HL-60 (cell line): ENCODE measurements at regions not wholly inside any gene's neighbourhood (a gene's known extent, or its start where the extent isn't known, plus 50 kb on each side); places are given as distances from the start of the nearest gene placed in this dataset.

Source experiments
- DNase-seq, 2 experiments: peaks; one replicate each; pipeline ENCODE4 v3.0.0-alpha.2; 2010 to 2020; ENCODE audit warnings: low read depth in 1 of 2, low spot score in 1 of 2
- H3K27ac ChIP-seq: fragments of 250-450 bp; sonication (Bioruptor Pico); replicated peaks from 2 replicates; pipeline ENCODE4 v1.5.1; 2020; ENCODE audit warnings: mild to moderate bottlenecking, moderate library complexity
- H3K27me3 ChIP-seq: fragments of 250-450 bp; sonication (Bioruptor Pico); 2 replicates; pipeline ENCODE4 v1.5.1; 2021; ENCODE audit warnings: mild to moderate bottlenecking, moderate library complexity; ENCODE audit not compliant: insufficient read depth, poor library complexity, severe bottlenecking
- H3K4me3 ChIP-seq: replicated peaks from 2 replicates; pipeline ENCODE4 v1.5.1; 2011; ENCODE audit warnings: mild to moderate bottlenecking, control low read depth, low read length; ENCODE audit not compliant: insufficient read depth
- GABPA ChIP-seq: IDR thresholded peaks from 2 replicates; pipeline ENCODE4 v1.6.1; 2012; ENCODE audit warnings: low read depth
- POLR2AphosphoS5 ChIP-seq: IDR thresholded peaks from 2 replicates; pipeline ENCODE4 v1.6.1; 2012; ENCODE audit warnings: low read depth
- SPI1 ChIP-seq: IDR thresholded peaks from 2 replicates; pipeline ENCODE4 v1.6.1; 2012; ENCODE audit warnings: low read depth, mild to moderate bottlenecking, borderline replicate concordance
- TF ChIP-seq, protein P1 (sequence below): IDR thresholded peaks from one replicate; pipeline ENCODE4 v1.5.1; 2011; ENCODE audit warnings: low read length, control low read depth, inconsistent platforms; ENCODE audit not compliant: insufficient read depth
- TF ChIP-seq, protein P2 (sequence below): IDR thresholded peaks from 2 replicates; pipeline ENCODE4 v1.6.1; 2012; ENCODE audit warnings: low read depth; ENCODE audit not compliant: insufficient replicate concordance

DNA sequence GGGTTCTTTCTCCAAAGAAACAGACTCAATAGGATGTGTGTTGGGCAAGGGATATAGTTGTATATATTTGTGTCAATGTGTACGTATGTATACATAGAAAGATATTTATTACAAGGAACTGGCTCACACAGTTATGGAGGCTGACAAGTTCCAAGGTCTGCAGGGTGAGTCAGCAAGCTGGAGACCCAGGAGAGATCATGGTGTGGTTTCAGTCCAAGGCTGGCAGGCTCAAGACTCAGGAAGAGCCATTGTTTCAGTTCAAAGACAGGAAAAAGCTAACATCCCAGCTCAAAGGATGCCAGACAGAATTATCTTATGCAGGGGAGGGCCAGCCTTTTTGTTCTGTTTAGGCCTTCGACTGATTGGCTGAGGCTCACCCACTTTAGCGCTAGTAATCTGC is 89.9 kb upstream of the RALGAPA2 start:
- no peak for DNase-seq
- TF ChIP-seq, protein P1, sequence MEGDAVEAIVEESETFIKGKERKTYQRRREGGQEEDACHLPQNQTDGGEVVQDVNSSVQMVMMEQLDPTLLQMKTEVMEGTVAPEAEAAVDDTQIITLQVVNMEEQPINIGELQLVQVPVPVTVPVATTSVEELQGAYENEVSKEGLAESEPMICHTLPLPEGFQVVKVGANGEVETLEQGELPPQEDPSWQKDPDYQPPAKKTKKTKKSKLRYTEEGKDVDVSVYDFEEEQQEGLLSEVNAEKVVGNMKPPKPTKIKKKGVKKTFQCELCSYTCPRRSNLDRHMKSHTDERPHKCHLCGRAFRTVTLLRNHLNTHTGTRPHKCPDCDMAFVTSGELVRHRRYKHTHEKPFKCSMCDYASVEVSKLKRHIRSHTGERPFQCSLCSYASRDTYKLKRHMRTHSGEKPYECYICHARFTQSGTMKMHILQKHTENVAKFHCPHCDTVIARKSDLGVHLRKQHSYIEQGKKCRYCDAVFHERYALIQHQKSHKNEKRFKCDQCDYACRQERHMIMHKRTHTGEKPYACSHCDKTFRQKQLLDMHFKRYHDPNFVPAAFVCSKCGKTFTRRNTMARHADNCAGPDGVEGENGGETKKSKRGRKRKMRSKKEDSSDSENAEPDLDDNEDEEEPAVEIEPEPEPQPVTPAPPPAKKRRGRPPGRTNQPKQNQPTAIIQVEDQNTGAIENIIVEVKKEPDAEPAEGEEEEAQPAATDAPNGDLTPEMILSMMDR: no peak
- TF ChIP-seq POLR2AphosphoS5: no peak
- no peak for TF ChIP-seq GABPA
- TF ChIP-seq, protein P2, sequence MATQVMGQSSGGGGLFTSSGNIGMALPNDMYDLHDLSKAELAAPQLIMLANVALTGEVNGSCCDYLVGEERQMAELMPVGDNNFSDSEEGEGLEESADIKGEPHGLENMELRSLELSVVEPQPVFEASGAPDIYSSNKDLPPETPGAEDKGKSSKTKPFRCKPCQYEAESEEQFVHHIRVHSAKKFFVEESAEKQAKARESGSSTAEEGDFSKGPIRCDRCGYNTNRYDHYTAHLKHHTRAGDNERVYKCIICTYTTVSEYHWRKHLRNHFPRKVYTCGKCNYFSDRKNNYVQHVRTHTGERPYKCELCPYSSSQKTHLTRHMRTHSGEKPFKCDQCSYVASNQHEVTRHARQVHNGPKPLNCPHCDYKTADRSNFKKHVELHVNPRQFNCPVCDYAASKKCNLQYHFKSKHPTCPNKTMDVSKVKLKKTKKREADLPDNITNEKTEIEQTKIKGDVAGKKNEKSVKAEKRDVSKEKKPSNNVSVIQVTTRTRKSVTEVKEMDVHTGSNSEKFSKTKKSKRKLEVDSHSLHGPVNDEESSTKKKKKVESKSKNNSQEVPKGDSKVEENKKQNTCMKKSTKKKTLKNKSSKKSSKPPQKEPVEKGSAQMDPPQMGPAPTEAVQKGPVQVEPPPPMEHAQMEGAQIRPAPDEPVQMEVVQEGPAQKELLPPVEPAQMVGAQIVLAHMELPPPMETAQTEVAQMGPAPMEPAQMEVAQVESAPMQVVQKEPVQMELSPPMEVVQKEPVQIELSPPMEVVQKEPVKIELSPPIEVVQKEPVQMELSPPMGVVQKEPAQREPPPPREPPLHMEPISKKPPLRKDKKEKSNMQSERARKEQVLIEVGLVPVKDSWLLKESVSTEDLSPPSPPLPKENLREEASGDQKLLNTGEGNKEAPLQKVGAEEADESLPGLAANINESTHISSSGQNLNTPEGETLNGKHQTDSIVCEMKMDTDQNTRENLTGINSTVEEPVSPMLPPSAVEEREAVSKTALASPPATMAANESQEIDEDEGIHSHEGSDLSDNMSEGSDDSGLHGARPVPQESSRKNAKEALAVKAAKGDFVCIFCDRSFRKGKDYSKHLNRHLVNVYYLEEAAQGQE: no peak
- TF ChIP-seq SPI1: no peak
- H3K4me3 ChIP-seq: no peak overlapping the region
- no peak overlapping the region for H3K27ac ChIP-seq
- no peaks in the 10 kb centered on the region for H3K27me3 ChIP-seq

GRCh38 chr20:20799716-20800312 is 87.4 kb upstream of the RALGAPA2 start:
- no peak for DNase-seq
- Histone ChIP-seq H3K27ac (no peak overlapping the region), H3K27me3 (no peaks in the 10 kb centered on the region), H3K4me3 (no peak overlapping the region)
- TF ChIP-seq, protein P1: no peak
- no peak for TF ChIP-seq GABPA
- no peak for TF ChIP-seq POLR2AphosphoS5
- no peak for TF ChIP-seq SPI1
- TF ChIP-seq, protein P2: no peak

DNA sequence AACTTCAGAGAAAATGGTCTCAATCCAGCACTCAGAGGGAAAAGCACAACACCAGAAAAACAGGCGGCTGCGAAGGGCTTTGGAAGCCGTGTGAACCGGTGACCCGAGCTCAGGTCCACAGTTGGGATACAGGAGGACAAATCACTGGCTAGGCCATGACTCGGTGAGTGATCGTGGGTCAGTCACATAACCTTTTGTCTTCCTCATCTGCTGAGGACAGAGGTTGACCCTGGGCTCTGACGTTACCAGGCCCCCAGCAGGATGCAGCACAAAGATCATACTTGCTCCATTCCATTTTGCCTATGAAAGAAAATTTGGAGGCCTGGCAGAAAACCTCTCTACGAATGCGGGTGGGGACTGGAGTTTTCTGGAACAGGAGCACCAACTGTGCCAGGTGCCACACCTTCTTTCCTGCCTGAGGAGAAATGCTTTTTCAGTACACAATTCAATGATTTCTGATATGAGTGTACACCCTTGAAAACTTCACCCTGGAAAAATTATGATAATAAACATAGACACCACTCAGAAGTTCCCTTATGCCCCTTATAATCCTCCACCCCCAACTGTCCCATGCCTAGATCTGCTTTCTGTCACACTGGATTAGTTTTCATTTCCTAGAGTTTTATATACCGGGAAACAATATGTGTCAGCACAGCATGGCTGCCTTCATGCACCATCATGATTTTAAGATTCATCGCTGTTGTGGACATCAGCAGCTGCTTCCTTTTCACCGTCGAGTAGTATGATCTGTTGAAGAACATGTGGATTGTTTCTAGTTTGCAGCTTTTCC is 85.3 kb upstream of the RALGAPA2 start:
- no peak for DNase-seq
- Histone ChIP-seq H3K27ac (no peak overlapping the region), H3K4me3 (no peak overlapping the region), H3K27me3 (no peaks in the 10 kb centered on the region)
- TF ChIP-seq, protein P1: no peak
- TF ChIP-seq SPI1: no peak
- TF ChIP-seq, protein P2: no peak
